Osteoblast (primary cell): ENCODE measurements at regions not wholly inside any gene's neighbourhood (a gene's known extent, or its start where the extent isn't known, plus 50 kb on each side); places are given as distances from the start of the nearest gene placed in this dataset.
A peak's percentile ranks its signal among the peaks of the same experiment; 100 is the strongest.

ENCODE experiments used
- DNase-seq: peaks from one replicate; pipeline ENCODE4 v3.0.0; 2011; ENCODE audit warnings: low spot score, mixed read lengths; ENCODE audit not compliant: insufficient read length; ENCODE audit errors: missing footprints
- H2AFZ ChIP-seq: 2 replicates; pipeline ENCODE4 v1.6.0; 2011; ENCODE audit warnings: mild to moderate bottlenecking, low read length
- H3K27ac ChIP-seq: 2 replicates; pipeline ENCODE4 v1.5.1; 2011; ENCODE audit warnings: mild to moderate bottlenecking, low read depth, low read length, moderate library complexity
- H3K27me3 ChIP-seq: 2 replicates; pipeline ENCODE4 v1.6.0; 2012; ENCODE audit warnings: mild to moderate bottlenecking, control low read depth, inconsistent platforms, low read length, moderate library complexity; ENCODE audit not compliant: insufficient read depth
- H3K36me3 ChIP-seq: 2 replicates; pipeline ENCODE4 v1.5.1; 2011; ENCODE audit warnings: mild to moderate bottlenecking, low read length, control low read depth, moderate library complexity; ENCODE audit not compliant: insufficient read depth
- H3K4me1 ChIP-seq: 2 replicates; pipeline ENCODE4 v1.5.1; 2011; ENCODE audit warnings: mild to moderate bottlenecking, low read length, control low read depth, moderate library complexity; ENCODE audit not compliant: insufficient read depth
- H3K4me2 ChIP-seq: 2 replicates; pipeline ENCODE4 v1.6.0; 2011; ENCODE audit warnings: mild to moderate bottlenecking, low read length; ENCODE audit not compliant: insufficient read depth
- H3K4me3 ChIP-seq: fragments of 200-600 bp; sonication (generic); 3 replicates; pipeline ENCODE4 v1.5.1; 2012; ENCODE audit warnings: mild to moderate bottlenecking, low read length, inconsistent platforms; ENCODE audit not compliant: insufficient read depth
- H3K79me2 ChIP-seq: 2 replicates; pipeline ENCODE4 v1.6.0; 2012; ENCODE audit warnings: mild to moderate bottlenecking, low read length, control low read depth, inconsistent platforms; ENCODE audit not compliant: insufficient read depth
- H3K9me3 ChIP-seq: 2 replicates; pipeline ENCODE4 v1.5.1; 2011; ENCODE audit warnings: low read depth, low read length, control low read depth
- H4K20me1 ChIP-seq: 2 replicates; pipeline ENCODE4 v1.6.0; 2012; ENCODE audit warnings: mild to moderate bottlenecking, low read length, control low read depth; ENCODE audit not compliant: insufficient read depth
- CTCF ChIP-seq: IDR thresholded peaks from 2 replicates; pipeline ENCODE4 v1.5.1; 2011; ENCODE audit warnings: mild to moderate bottlenecking, low read depth, low read length, moderate library complexity; ENCODE audit errors: extremely low read depth

- DNase-seq: no peak
- H3K27me3 ChIP-seq: no peaks in the 10 kb centered on the region
Observed at GRCh38 chr4:66091786-66092185, 421.5 kb upstream of the EPHA5 start.

GRCh38 chr4:66073961-66074360, 403.7 kb upstream of the EPHA5 start:
- H3K4me3 ChIP-seq: no peak overlapping the region
- no peaks in the 10 kb centered on the region for H3K9me3 ChIP-seq
- TF ChIP-seq CTCF: no peak
- H4K20me1 ChIP-seq: no peaks in the 10 kb centered on the region
- no peaks in the 10 kb centered on the region for H3K36me3 ChIP-seq
- no peak overlapping the region for H3K4me2 ChIP-seq
- no peaks in the 10 kb centered on the region for H3K4me1 ChIP-seq
- H3K79me2 ChIP-seq: no peaks in the 10 kb centered on the region
- DNase-seq: no peak
- H3K27ac ChIP-seq: no peak overlapping the region
- H2AFZ ChIP-seq: no peak overlapping the region
- no peaks in the 10 kb centered on the region for H3K27me3 ChIP-seq

More at GRCh38 chr4:66091786-66092185, 421.5 kb upstream of the EPHA5 start:
- no peak overlapping the region for H3K4me3 ChIP-seq
- H3K79me2 ChIP-seq: no peaks in the 10 kb centered on the region
- no peaks in the 10 kb centered on the region for H3K36me3 ChIP-seq
- H2AFZ ChIP-seq: no peak overlapping the region
- no peaks in the 10 kb centered on the region for H3K9me3 ChIP-seq
- H3K4me2 ChIP-seq: no peak overlapping the region
- no peak overlapping the region for H3K27ac ChIP-seq
- no peaks in the 10 kb centered on the region for H4K20me1 ChIP-seq
- TF ChIP-seq CTCF: no peak
- no peaks in the 10 kb centered on the region for H3K4me1 ChIP-seq

GRCh38 chr4:66071911-66072310, 401.6 kb upstream of the EPHA5 start:
- Histone ChIP-seq H3K27me3 (no peaks in the 10 kb centered on the region), H3K4me2 (no peak overlapping the region), H3K36me3 (no peaks in the 10 kb centered on the region), H4K20me1 (no peaks in the 10 kb centered on the region), H2AFZ (no peak overlapping the region), H3K27ac (no peak overlapping the region), H3K4me3 (no peak overlapping the region), H3K4me1 (no peaks in the 10 kb centered on the region), H3K9me3 (no peaks in the 10 kb centered on the region), H3K79me2 (no peaks in the 10 kb centered on the region)
- TF ChIP-seq CTCF: no peak
- DNase-seq: no peak

GRCh38 chr4:66062921-66063320, 392.6 kb upstream of the EPHA5 start:
- peak overlapping the region; percentile 74 for H2AFZ ChIP-seq

More at GRCh38 chr4:66062921-66063320, 392.6 kb upstream of the EPHA5 start:
- Histone ChIP-seq H3K4me1 (peaks cover 14% of the 10 kb centered on the region), H3K27me3 (no peaks in the 10 kb centered on the region), H3K4me3 (no peak overlapping the region), H4K20me1 (no peaks in the 10 kb centered on the region), H3K9me3 (no peaks in the 10 kb centered on the region), H3K79me2 (no peaks in the 10 kb centered on the region), H3K4me2 (peak overlapping the region; percentile 68), H3K27ac (peak overlapping the region; percentile 59), H3K36me3 (no peaks in the 10 kb centered on the region)
- DNase-seq: no peak
- TF ChIP-seq CTCF: no peak
